Stimulated activated naive CD8-positive, alpha-beta T cell treated with anti-CD3 and anti-CD28 coated beads, Interleukin-15, amount 100 ng/mL, for 72 hours (primary cell): ENCODE measurements at regions not wholly inside any gene's neighbourhood (a gene's known extent, or its start where the extent isn't known, plus 50 kb on each side); places are given as distances from the start of the nearest gene placed in this dataset.

Experiments used
- ATAC-seq: fragments of 150-1000 bp; cut with Tn5 transposase; 2 replicates; pipeline ENCODE4 v1.10.0; 2021; ENCODE audit warnings: mild to moderate bottlenecking, moderate library complexity
- DNase-seq, 2 donors: peaks; one replicate each; pipeline ENCODE4 v3.0.0; 2021 to 2022
- H3K27ac Mint-ChIP-seq, 2 donors: one replicate each; pipeline ENCODE4 v1.8.0; 2022; ENCODE audit warnings: mild to moderate bottlenecking in 2 of 2, mixed read lengths in 2 of 2, moderate library complexity in 2 of 2
- H3K27me3 Mint-ChIP-seq: one replicate; pipeline ENCODE4 v1.8.0; 2022; ENCODE audit warnings: mixed read lengths
- H3K4me1 Mint-ChIP-seq: one replicate; pipeline ENCODE4 v1.8.0; 2022; ENCODE audit warnings: mild to moderate bottlenecking, mixed read lengths
- H3K4me3 Mint-ChIP-seq, 2 donors: one replicate each; pipeline ENCODE4 v1.8.0; 2022; ENCODE audit warnings: mild to moderate bottlenecking in 2 of 2, mixed read lengths in 2 of 2, moderate library complexity in 1 of 2
- H3K9me3 Mint-ChIP-seq, 2 donors: one replicate each; pipeline ENCODE4 v1.8.0; 2022; ENCODE audit warnings: mixed read lengths in 2 of 2

- Mint-ChIP-seq H3K27ac (no peak overlapping the region), H3K4me3 (no peak overlapping the region), H3K4me1 (no peaks in the 10 kb centered on the region), H3K9me3 (peaks cover 7 to 9% of the 10 kb centered on the region in 2 donors), H3K27me3 (no peaks in the 10 kb centered on the region)
- no peak for DNase-seq
- no peak for ATAC-seq
Measured at GRCh38 chr2:59604123-59604522, 949.3 kb downstream of the BCL11A start.

- ATAC-seq (peak; percentile 45), DNase-seq (no peak)
- Mint-ChIP-seq H3K9me3 (no peaks in the 10 kb centered on the region), H3K27ac (no peak overlapping the region), H3K4me3 (no peak overlapping the region), H3K27me3 (no peaks in the 10 kb centered on the region), H3K4me1 (peaks cover 9% of the 10 kb centered on the region)
Measured at GRCh38 chr2:59594671-59595222, 958.7 kb downstream of the BCL11A start.

GRCh38 chr2:59590798-59591197 is 962.7 kb downstream of the BCL11A start:
- Mint-ChIP-seq H3K4me3 (no peak overlapping the region), H3K27ac (no peak overlapping the region), H3K9me3 (no peaks in the 10 kb centered on the region), H3K4me1 (peaks cover 9% of the 10 kb centered on the region), H3K27me3 (no peaks in the 10 kb centered on the region)
- DNase-seq (no peak), ATAC-seq (no peak)

- Mint-ChIP-seq H3K9me3 (no peaks in the 10 kb centered on the region), H3K27me3 (no peaks in the 10 kb centered on the region), H3K4me3 (no peak overlapping the region), H3K4me1 (peaks cover 8% of the 10 kb centered on the region), H3K27ac (no peak overlapping the region)
- DNase-seq (no peak), ATAC-seq (no peak)
Measured at GRCh38 chr2:59589881-59590280, 963.6 kb downstream of the BCL11A start.

GRCh38 chr2:59588286-59588685 is 965.2 kb downstream of the BCL11A start:
- Mint-ChIP-seq H3K4me3 (no peak overlapping the region), H3K9me3 (no peaks in the 10 kb centered on the region), H3K27me3 (no peaks in the 10 kb centered on the region), H3K27ac (no peak overlapping the region), H3K4me1 (no peaks in the 10 kb centered on the region)
- DNase-seq (no peak), ATAC-seq (no peak)

- ATAC-seq (no peak), DNase-seq (no peak)
- Mint-ChIP-seq H3K27ac (no peak overlapping the region), H3K27me3 (no peaks in the 10 kb centered on the region), H3K9me3 (no peaks in the 10 kb centered on the region), H3K4me1 (no peaks in the 10 kb centered on the region), H3K4me3 (no peak overlapping the region)
Measured at GRCh38 chr2:59586176-59586575, 967.3 kb downstream of the BCL11A start.

- DNase-seq (no peak), ATAC-seq (no peak)
- H3K4me3 Mint-ChIP-seq: no peak overlapping the region
- no peaks in the 10 kb centered on the region for H3K9me3 Mint-ChIP-seq
- no peaks in the 10 kb centered on the region for H3K4me1 Mint-ChIP-seq
- no peak overlapping the region for H3K27ac Mint-ChIP-seq
- no peaks in the 10 kb centered on the region for H3K27me3 Mint-ChIP-seq
Measured at GRCh38 chr2:59585655-59586054, 967.8 kb downstream of the BCL11A start.

- DNase-seq (peak in 1 of 2 donors; percentile 13), ATAC-seq (no peak)
- no peaks in the 10 kb centered on the region for H3K9me3 Mint-ChIP-seq
- no peak overlapping the region for H3K4me3 Mint-ChIP-seq
- H3K27me3 Mint-ChIP-seq: no peaks in the 10 kb centered on the region
- H3K4me1 Mint-ChIP-seq: no peaks in the 10 kb centered on the region
- no peak overlapping the region for H3K27ac Mint-ChIP-seq
Measured at GRCh38 chr2:59584958-59585357, 968.5 kb downstream of the BCL11A start.

- Mint-ChIP-seq H3K27ac (no peak overlapping the region), H3K27me3 (no peaks in the 10 kb centered on the region), H3K4me3 (no peak overlapping the region), H3K4me1 (no peaks in the 10 kb centered on the region), H3K9me3 (no peaks in the 10 kb centered on the region)
- ATAC-seq (no peak), DNase-seq (no peak)
Measured at GRCh38 chr2:59583173-59583765, 970.2 kb downstream of the BCL11A start.

GRCh38 chr2:59578349-59578748 is 975.1 kb downstream of the BCL11A start:
- Mint-ChIP-seq H3K27ac (no peak overlapping the region), H3K4me3 (no peak overlapping the region), H3K4me1 (no peaks in the 10 kb centered on the region), H3K27me3 (no peaks in the 10 kb centered on the region), H3K9me3 (no peaks in the 10 kb centered on the region)
- ATAC-seq (no peak), DNase-seq (no peak)

- H3K4me3 Mint-ChIP-seq: no peak overlapping the region
- H3K27me3 Mint-ChIP-seq: no peaks in the 10 kb centered on the region
- no peaks in the 10 kb centered on the region for H3K4me1 Mint-ChIP-seq
- no peak overlapping the region for H3K27ac Mint-ChIP-seq
- no peaks in the 10 kb centered on the region for H3K9me3 Mint-ChIP-seq
- DNase-seq (no peak), ATAC-seq (no peak)
Measured at GRCh38 chr2:59575191-59575590, 978.3 kb downstream of the BCL11A start.

GRCh38 chr2:59572227-59572626 is 981.2 kb downstream of the BCL11A start:
- Mint-ChIP-seq H3K4me3 (no peak overlapping the region), H3K27ac (no peak overlapping the region), H3K4me1 (no peaks in the 10 kb centered on the region), H3K27me3 (no peaks in the 10 kb centered on the region), H3K9me3 (no peaks in the 10 kb centered on the region)
- ATAC-seq (no peak), DNase-seq (no peak)

GRCh38 chr2:59570818-59571217 is 982.6 kb downstream of the BCL11A start:
- H3K4me1 Mint-ChIP-seq: no peaks in the 10 kb centered on the region
- no peaks in the 10 kb centered on the region for H3K27me3 Mint-ChIP-seq
- no peaks in the 10 kb centered on the region for H3K9me3 Mint-ChIP-seq
- no peak for ATAC-seq
- no peak overlapping the region for H3K27ac Mint-ChIP-seq
- no peak overlapping the region for H3K4me3 Mint-ChIP-seq
- no peak for DNase-seq

- H3K4me1 Mint-ChIP-seq: no peaks in the 10 kb centered on the region
- no peaks in the 10 kb centered on the region for H3K27me3 Mint-ChIP-seq
- no peak overlapping the region for H3K27ac Mint-ChIP-seq
- ATAC-seq: no peak
- no peak overlapping the region for H3K4me3 Mint-ChIP-seq
- DNase-seq: no peak
- H3K9me3 Mint-ChIP-seq: no peaks in the 10 kb centered on the region
Measured at GRCh38 chr2:59569124-59569523, 984.3 kb downstream of the BCL11A start.

GRCh38 chr2:59568461-59568860 is 985.0 kb downstream of the BCL11A start:
- no peaks in the 10 kb centered on the region for H3K9me3 Mint-ChIP-seq
- no peak overlapping the region for H3K27ac Mint-ChIP-seq

GRCh38 chr2:59567151-59567550 is 986.3 kb downstream of the BCL11A start:
- Mint-ChIP-seq H3K9me3 (no peaks in the 10 kb centered on the region), H3K27ac (no peak overlapping the region), H3K27me3 (no peaks in the 10 kb centered on the region), H3K4me3 (no peak overlapping the region), H3K4me1 (no peaks in the 10 kb centered on the region)
- DNase-seq (no peak), ATAC-seq (no peak)

More at GRCh38 chr2:59568461-59568860, 985.0 kb downstream of the BCL11A start:
- DNase-seq: no peak
- Mint-ChIP-seq H3K4me1 (no peaks in the 10 kb centered on the region), H3K4me3 (no peak overlapping the region), H3K27me3 (no peaks in the 10 kb centered on the region)
- no peak for ATAC-seq

GRCh38 chr2:59566739-59567138 is 986.7 kb downstream of the BCL11A start:
- no peak overlapping the region for H3K4me3 Mint-ChIP-seq
- no peak overlapping the region for H3K27ac Mint-ChIP-seq
- H3K4me1 Mint-ChIP-seq: no peaks in the 10 kb centered on the region

More at GRCh38 chr2:59566739-59567138, 986.7 kb downstream of the BCL11A start:
- Mint-ChIP-seq H3K9me3 (no peaks in the 10 kb centered on the region), H3K27me3 (no peaks in the 10 kb centered on the region)
- DNase-seq: no peak
- no peak for ATAC-seq
